Neutrophil (primary cell): ENCODE measurements at regions not wholly inside any gene's neighbourhood (a gene's known extent, or its start where the extent isn't known, plus 50 kb on each side); places are given as distances from the start of the nearest gene placed in this dataset.

ENCODE experiments used
- H3K27ac ChIP-seq: fragments of 200-600 bp; sonication (generic); 2 replicates; pipeline ENCODE4 v1.5.1; 2016; ENCODE audit warnings: mild to moderate bottlenecking, moderate library complexity
- H3K27me3 ChIP-seq: fragments of 200-600 bp; sonication (generic); 2 replicates; pipeline ENCODE4 v1.6.0; 2016; ENCODE audit warnings: mild to moderate bottlenecking
- H3K36me3 ChIP-seq: fragments of 200-600 bp; sonication (generic); 2 replicates; pipeline ENCODE4 v1.5.1; 2017
- H3K4me1 ChIP-seq, 2 experiments: fragments of 200-600 bp in 1 of 2; sonication (generic) in 1 of 2; 1 replicate in 1 of 2; 2 replicates in 1 of 2; pipeline versions ENCODE4 v1.5.1 to v1.6.1; 2013 to 2016; ENCODE audit warnings: low read depth in 1 of 2, low read length in 1 of 2, mild to moderate bottlenecking in 1 of 2, moderate library complexity in 1 of 2; ENCODE audit not compliant: control insufficient read depth in 1 of 2, insufficient read depth in 1 of 2
- H3K4me3 ChIP-seq, 2 experiments: fragments of 200-600 bp in 1 of 2; sonication (generic) in 1 of 2; 1 replicate in 1 of 2; 2 replicates in 1 of 2; pipeline ENCODE4 v1.5.1; 2013 to 2016; ENCODE audit warnings: low read depth in 1 of 2, low read length in 1 of 2, mild to moderate bottlenecking in 1 of 2, moderate library complexity in 1 of 2
- H3K9me3 ChIP-seq: fragments of 200-600 bp; sonication (generic); 2 replicates; pipeline ENCODE4 v1.5.1; 2016
- CTCF ChIP-seq: fragments of 200-600 bp; sonication (generic); IDR thresholded peaks from 2 replicates; pipeline ENCODE4 v1.5.1; 2016; ENCODE audit warnings: antibody characterized with exemption

- no peaks in the 10 kb centered on the region for H3K4me1 ChIP-seq
- no peaks in the 10 kb centered on the region for H3K27me3 ChIP-seq
- no peaks in the 10 kb centered on the region for H3K36me3 ChIP-seq
- H3K27ac ChIP-seq: no peak overlapping the region
- H3K9me3 ChIP-seq: no peaks in the 10 kb centered on the region
- no peak for TF ChIP-seq CTCF
- H3K4me3 ChIP-seq: no peak overlapping the region
These were observed 278.3 kb upstream of the NRIP1 start for GRCh38 chr21:15343066-15343465.

- TF ChIP-seq CTCF: no peak
- no peaks in the 10 kb centered on the region for H3K4me1 ChIP-seq
- no peaks in the 10 kb centered on the region for H3K27me3 ChIP-seq
- no peaks in the 10 kb centered on the region for H3K9me3 ChIP-seq
- H3K36me3 ChIP-seq: no peaks in the 10 kb centered on the region
- H3K27ac ChIP-seq: no peak overlapping the region
- H3K4me3 ChIP-seq: no peak overlapping the region
These were observed 287.2 kb upstream of the NRIP1 start for GRCh38 chr21:15352009-15352408.

- Histone ChIP-seq H3K27me3 (no peaks in the 10 kb centered on the region), H3K36me3 (no peaks in the 10 kb centered on the region), H3K9me3 (no peaks in the 10 kb centered on the region), H3K4me3 (no peak overlapping the region), H3K27ac (no peak overlapping the region), H3K4me1 (no peaks in the 10 kb centered on the region)
- TF ChIP-seq CTCF: no peak
These were observed 288.7 kb upstream of the NRIP1 start for GRCh38 chr21:15353546-15353945.

GRCh38 chr21:15354516-15354915 lies 289.7 kb upstream of the NRIP1 start:
- Histone ChIP-seq H3K27me3 (no peaks in the 10 kb centered on the region), H3K4me1 (no peaks in the 10 kb centered on the region)

GRCh38 chr21:15355066-15355465 lies 290.3 kb upstream of the NRIP1 start:
- Histone ChIP-seq H3K4me3 (no peak overlapping the region), H3K9me3 (no peaks in the 10 kb centered on the region), H3K4me1 (no peaks in the 10 kb centered on the region), H3K27me3 (no peaks in the 10 kb centered on the region), H3K27ac (no peak overlapping the region), H3K36me3 (no peaks in the 10 kb centered on the region)
- TF ChIP-seq CTCF: no peak

More at GRCh38 chr21:15354516-15354915, 289.7 kb upstream of the NRIP1 start:
- H3K9me3 ChIP-seq: no peaks in the 10 kb centered on the region
- H3K4me3 ChIP-seq: no peak overlapping the region
- no peak overlapping the region for H3K27ac ChIP-seq
- no peaks in the 10 kb centered on the region for H3K36me3 ChIP-seq
- no peak for TF ChIP-seq CTCF

- no peaks in the 10 kb centered on the region for H3K36me3 ChIP-seq
- H3K27ac ChIP-seq: no peak overlapping the region
- no peak for TF ChIP-seq CTCF
- no peaks in the 10 kb centered on the region for H3K4me1 ChIP-seq
- H3K4me3 ChIP-seq: no peak overlapping the region
- no peaks in the 10 kb centered on the region for H3K9me3 ChIP-seq
- no peaks in the 10 kb centered on the region for H3K27me3 ChIP-seq
These were observed 294.5 kb upstream of the NRIP1 start for GRCh38 chr21:15359251-15359650.
